Spleen (tissue), 7 donors: ENCODE measurements at regions not wholly inside any gene's neighbourhood (a gene's known extent, or its start where the extent isn't known, plus 50 kb on each side); places are given as distances from the start of the nearest gene placed in this dataset.

Source experiments
- POLR2A ChIP-seq, 3 donors: fragments of 450-650 bp; IDR thresholded peaks; one replicate each; pipeline ENCODE4 v1.5.1; 2017; ENCODE audit warnings: antibody characterized with exemption in 3 of 3, mild to moderate bottlenecking in 1 of 3
- TF ChIP-seq, protein P1 (sequence below), 11 experiments: fragments of 200-600 bp in 7 of 11; fragments of 450-650 bp in 4 of 11; sonication (generic) in 4 of 11; IDR thresholded peaks in 8 of 11; conservative IDR thresholded peaks in 3 of 11; 1 replicate in 7 of 11; 2 replicates in 4 of 11; pipeline versions ENCODE4 v1.4.0 to v1.8.0; 2016 to 2021; ENCODE audit warnings: antibody characterized with exemption in 11 of 11, inconsistent platforms in 4 of 11, mild to moderate bottlenecking in 1 of 11
- donor health status: DM: no; HTN: no; CAD: no; lungs with moderate emphysema.
- donor health status: DM: no; HTN: no; CAD: no.
- donor health status: DM: no; HTN: no; CAD: no.

DNA sequence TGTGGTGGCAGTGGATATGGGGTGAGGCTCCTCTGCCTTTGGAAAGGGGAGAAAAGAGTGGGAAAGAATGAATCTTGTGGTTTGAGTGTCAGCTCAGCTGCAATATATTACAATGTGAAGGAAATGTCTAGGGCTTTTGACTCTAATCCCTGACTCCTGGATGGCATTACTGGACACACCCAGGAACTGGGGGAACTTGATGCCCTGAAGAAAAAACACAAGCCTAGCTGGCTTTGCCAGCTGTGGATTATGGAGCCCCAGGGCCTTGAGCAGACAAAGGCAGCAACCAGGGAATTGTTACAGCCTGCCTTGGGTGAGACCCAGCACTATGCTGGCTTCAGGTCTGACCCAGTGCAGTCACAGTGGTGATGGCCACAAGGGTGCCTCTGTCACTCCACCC, 57.1 kb upstream of the CYSLTR1 start:
- TF ChIP-seq, protein P1, sequence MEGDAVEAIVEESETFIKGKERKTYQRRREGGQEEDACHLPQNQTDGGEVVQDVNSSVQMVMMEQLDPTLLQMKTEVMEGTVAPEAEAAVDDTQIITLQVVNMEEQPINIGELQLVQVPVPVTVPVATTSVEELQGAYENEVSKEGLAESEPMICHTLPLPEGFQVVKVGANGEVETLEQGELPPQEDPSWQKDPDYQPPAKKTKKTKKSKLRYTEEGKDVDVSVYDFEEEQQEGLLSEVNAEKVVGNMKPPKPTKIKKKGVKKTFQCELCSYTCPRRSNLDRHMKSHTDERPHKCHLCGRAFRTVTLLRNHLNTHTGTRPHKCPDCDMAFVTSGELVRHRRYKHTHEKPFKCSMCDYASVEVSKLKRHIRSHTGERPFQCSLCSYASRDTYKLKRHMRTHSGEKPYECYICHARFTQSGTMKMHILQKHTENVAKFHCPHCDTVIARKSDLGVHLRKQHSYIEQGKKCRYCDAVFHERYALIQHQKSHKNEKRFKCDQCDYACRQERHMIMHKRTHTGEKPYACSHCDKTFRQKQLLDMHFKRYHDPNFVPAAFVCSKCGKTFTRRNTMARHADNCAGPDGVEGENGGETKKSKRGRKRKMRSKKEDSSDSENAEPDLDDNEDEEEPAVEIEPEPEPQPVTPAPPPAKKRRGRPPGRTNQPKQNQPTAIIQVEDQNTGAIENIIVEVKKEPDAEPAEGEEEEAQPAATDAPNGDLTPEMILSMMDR (IDR thresholded peaks at IDR 0.05 in 8 of 11, conservative IDR thresholded peaks at IDR 0.05 in 3 of 11): no peak
- TF ChIP-seq POLR2A (IDR thresholded peaks at IDR 0.05): no peak
